GM12878 (cell line): ENCODE measurements at regions not wholly inside any gene's neighbourhood (a gene's known extent, or its start where the extent isn't known, plus 50 kb on each side); places are given as distances from the start of the nearest gene placed in this dataset.

ENCODE experiments used
- CHD2 ChIP-seq: IDR thresholded peaks from 2 replicates; pipeline ENCODE4 v1.6.1; 2011; ENCODE audit warnings: low read depth, low read length, improper control_type of control experiment, borderline replicate concordance
- CREB1 ChIP-seq: IDR thresholded peaks from 2 replicates; pipeline ENCODE4 v1.6.1; 2012; ENCODE audit warnings: low read depth, mild to moderate bottlenecking, inconsistent platforms
- CREM ChIP-seq: IDR thresholded peaks from 2 replicates; pipeline ENCODE4 v1.6.1; 2014; ENCODE audit warnings: antibody characterized with exemption, low read depth
- JUNB ChIP-seq: IDR thresholded peaks from 2 replicates; pipeline ENCODE4 v1.6.1; 2016; ENCODE audit warnings: antibody characterized with exemption, mild to moderate bottlenecking
- TF ChIP-seq, protein P1 (sequence below), 3 experiments: IDR thresholded peaks in 2 of 3; conservative IDR thresholded peaks in 1 of 3; 2 replicates each; pipeline ENCODE4 v1.5.1; 2011; ENCODE audit warnings: low read depth in 3 of 3, low read length in 3 of 3, mild to moderate bottlenecking in 3 of 3, control low read depth in 2 of 3, moderate library complexity in 2 of 3, inconsistent platforms in 1 of 3, mixed read lengths in 1 of 3; ENCODE audit not compliant: control insufficient read depth in 2 of 3, insufficient read depth in 1 of 3; ENCODE audit errors: extremely low read depth in 1 of 3
- TF ChIP-seq, protein P2 (sequence below): fragments of 450-650 bp; IDR thresholded peaks from 2 replicates; pipeline ENCODE4 v1.6.1; 2017; ENCODE audit warnings: mild to moderate bottlenecking, low read depth, inconsistent platforms; ENCODE audit not compliant: poor library complexity, severe bottlenecking
- TF ChIP-seq, protein P3 (sequence below): IDR thresholded peaks from 2 replicates; pipeline ENCODE4 v1.6.1; 2012; ENCODE audit warnings: low read length, inconsistent platforms
- TF ChIP-seq, protein P4 (sequence below): fragments of 450-650 bp; formaldehyde crosslinking; IDR thresholded peaks from 2 replicates; pipeline ENCODE4 v1.4.0; 2022; ENCODE audit warnings: mild to moderate bottlenecking, moderate library complexity
- TF ChIP-seq, protein P5 (sequence below): IDR thresholded peaks from 2 replicates; pipeline ENCODE4 v1.6.1; 2012; ENCODE audit warnings: low read depth, low read length, improper control_type of control experiment

DNA sequence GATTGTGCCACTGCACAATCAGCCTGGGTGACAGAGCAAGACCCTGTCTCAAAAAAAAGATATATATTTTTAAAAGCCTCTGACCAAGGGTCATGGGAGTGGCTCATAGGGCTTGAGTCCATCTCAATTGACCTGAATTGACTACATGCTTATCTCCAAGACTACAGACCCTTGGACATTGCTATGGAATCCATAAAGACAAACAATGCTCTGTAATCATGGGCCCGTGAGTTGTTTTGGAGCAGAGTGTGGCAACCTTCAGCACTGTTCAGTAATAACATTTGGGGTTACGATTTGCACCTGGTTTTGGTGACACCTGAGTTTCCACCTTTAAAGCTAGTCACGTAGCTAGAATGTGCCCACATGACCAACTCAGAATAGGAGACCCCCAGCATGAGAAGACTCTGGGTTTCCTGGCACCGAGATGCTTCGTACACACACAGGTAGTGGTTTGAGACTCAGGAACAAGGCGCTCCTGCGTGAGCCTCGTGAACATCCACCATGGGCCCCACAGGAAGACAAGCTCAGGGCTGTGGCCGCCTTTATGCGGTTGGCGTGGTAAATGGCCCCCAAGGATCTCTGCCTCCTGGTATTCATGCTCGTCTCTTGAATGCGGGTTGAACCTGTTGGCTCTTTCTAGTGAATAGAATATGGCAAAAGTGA, 66.6 kb upstream of the RPH3AL start (continued):
- TF ChIP-seq, protein P1, sequence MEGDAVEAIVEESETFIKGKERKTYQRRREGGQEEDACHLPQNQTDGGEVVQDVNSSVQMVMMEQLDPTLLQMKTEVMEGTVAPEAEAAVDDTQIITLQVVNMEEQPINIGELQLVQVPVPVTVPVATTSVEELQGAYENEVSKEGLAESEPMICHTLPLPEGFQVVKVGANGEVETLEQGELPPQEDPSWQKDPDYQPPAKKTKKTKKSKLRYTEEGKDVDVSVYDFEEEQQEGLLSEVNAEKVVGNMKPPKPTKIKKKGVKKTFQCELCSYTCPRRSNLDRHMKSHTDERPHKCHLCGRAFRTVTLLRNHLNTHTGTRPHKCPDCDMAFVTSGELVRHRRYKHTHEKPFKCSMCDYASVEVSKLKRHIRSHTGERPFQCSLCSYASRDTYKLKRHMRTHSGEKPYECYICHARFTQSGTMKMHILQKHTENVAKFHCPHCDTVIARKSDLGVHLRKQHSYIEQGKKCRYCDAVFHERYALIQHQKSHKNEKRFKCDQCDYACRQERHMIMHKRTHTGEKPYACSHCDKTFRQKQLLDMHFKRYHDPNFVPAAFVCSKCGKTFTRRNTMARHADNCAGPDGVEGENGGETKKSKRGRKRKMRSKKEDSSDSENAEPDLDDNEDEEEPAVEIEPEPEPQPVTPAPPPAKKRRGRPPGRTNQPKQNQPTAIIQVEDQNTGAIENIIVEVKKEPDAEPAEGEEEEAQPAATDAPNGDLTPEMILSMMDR (IDR thresholded peaks at IDR 0.05 in 2 of 3, conservative IDR thresholded peaks at IDR 0.05 in 1 of 3; ENCODE audit: control insufficient read depth in 2 of 3, extremely low read depth in 1 of 3, insufficient read depth in 1 of 3, low read depth in 3 of 3, low read length in 3 of 3): no peak
- TF ChIP-seq CHD2 (no peak), CREM (no peak), JUNB (no peak), CREB1 (no peak)
- TF ChIP-seq, protein P2, sequence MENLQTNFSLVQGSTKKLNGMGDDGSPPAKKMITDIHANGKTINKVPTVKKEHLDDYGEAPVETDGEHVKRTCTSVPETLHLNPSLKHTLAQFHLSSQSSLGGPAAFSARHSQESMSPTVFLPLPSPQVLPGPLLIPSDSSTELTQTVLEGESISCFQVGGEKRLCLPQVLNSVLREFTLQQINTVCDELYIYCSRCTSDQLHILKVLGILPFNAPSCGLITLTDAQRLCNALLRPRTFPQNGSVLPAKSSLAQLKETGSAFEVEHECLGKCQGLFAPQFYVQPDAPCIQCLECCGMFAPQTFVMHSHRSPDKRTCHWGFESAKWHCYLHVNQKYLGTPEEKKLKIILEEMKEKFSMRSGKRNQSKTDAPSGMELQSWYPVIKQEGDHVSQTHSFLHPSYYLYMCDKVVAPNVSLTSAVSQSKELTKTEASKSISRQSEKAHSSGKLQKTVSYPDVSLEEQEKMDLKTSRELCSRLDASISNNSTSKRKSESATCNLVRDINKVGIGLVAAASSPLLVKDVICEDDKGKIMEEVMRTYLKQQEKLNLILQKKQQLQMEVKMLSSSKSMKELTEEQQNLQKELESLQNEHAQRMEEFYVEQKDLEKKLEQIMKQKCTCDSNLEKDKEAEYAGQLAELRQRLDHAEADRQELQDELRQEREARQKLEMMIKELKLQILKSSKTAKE: no peak
- TF ChIP-seq, protein P3, sequence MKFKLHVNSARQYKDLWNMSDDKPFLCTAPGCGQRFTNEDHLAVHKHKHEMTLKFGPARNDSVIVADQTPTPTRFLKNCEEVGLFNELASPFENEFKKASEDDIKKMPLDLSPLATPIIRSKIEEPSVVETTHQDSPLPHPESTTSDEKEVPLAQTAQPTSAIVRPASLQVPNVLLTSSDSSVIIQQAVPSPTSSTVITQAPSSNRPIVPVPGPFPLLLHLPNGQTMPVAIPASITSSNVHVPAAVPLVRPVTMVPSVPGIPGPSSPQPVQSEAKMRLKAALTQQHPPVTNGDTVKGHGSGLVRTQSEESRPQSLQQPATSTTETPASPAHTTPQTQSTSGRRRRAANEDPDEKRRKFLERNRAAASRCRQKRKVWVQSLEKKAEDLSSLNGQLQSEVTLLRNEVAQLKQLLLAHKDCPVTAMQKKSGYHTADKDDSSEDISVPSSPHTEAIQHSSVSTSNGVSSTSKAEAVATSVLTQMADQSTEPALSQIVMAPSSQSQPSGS: no peak
- TF ChIP-seq, protein P4, sequence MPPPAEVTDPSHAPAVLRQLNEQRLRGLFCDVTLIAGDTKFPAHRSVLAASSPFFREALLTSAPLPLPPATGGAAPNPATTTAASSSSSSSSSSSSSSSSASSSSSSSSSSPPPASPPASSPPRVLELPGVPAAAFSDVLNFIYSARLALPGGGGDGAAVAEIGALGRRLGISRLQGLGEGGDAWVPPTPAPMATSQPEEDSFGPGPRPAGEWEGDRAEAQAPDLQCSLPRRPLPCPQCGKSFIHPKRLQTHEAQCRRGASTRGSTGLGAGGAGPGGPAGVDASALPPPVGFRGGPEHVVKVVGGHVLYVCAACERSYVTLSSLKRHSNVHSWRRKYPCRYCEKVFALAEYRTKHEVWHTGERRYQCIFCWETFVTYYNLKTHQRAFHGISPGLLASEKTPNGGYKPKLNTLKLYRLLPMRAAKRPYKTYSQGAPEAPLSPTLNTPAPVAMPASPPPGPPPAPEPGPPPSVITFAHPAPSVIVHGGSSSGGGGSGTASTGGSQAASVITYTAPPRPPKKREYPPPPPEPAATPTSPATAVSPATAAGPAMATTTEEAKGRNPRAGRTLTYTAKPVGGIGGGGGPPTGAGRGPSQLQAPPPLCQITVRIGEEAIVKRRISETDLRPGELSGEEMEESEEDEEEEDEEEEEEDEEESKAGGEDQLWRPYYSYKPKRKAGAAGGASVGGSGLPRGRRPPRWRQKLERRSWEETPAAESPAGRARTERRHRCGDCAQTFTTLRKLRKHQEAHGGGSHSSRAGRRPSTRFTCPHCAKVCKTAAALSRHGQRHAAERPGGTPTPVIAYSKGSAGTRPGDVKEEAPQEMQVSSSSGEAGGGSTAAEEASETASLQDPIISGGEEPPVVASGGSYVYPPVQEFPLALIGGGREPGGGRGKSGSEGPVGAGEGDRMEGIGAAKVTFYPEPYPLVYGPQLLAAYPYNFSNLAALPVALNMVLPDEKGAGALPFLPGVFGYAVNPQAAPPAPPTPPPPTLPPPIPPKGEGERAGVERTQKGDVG (CRISPR knock-in tag): no peak
- TF ChIP-seq, protein P5, sequence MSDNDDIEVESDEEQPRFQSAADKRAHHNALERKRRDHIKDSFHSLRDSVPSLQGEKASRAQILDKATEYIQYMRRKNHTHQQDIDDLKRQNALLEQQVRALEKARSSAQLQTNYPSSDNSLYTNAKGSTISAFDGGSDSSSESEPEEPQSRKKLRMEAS: no peak
- TF ChIP-seq, all 136 proteins: peak for 0
